GM23338 (cell line): ENCODE measurements at regions not wholly inside any gene's neighbourhood (a gene's known extent, or its start where the extent isn't known, plus 50 kb on each side); places are given as distances from the start of the nearest gene placed in this dataset.

ENCODE experiments used
- CREB1 ChIP-seq: fragments of 250-450 bp; sonication (Bioruptor Pico); IDR thresholded peaks from 2 replicates; pipeline ENCODE4 v1.5.0; 2020; ENCODE audit warnings: low read depth, mild to moderate bottlenecking, moderate library complexity
- CTCF ChIP-seq, 2 experiments: fragments of 200-600 bp in 1 of 2; sonication (generic) in 1 of 2; conservative IDR thresholded peaks; 2 replicates each; pipeline versions ENCODE4 v1.5.1 to v1.6.1; 2016 to 2017; ENCODE audit warnings: antibody characterized with exemption in 2 of 2, low read depth in 2 of 2, mild to moderate bottlenecking in 2 of 2, moderate library complexity in 1 of 2
- EZH2 ChIP-seq: fragments of 200-600 bp; sonication (generic); IDR thresholded peaks from one replicate; pipeline ENCODE4 v1.8.0; 2017; ENCODE audit warnings: antibody characterized with exemption, mild to moderate bottlenecking, low read depth; ENCODE audit not compliant: unreplicated experiment
- EZH2phosphoT487 ChIP-seq: fragments of 200-600 bp; sonication (generic); IDR thresholded peaks from one replicate; pipeline ENCODE4 v1.8.1; 2018; ENCODE audit warnings: antibody characterized with exemption; ENCODE audit not compliant: unreplicated experiment
- JUNB ChIP-seq: IDR thresholded peaks from one replicate; pipeline ENCODE4 v1.6.1; 2016; ENCODE audit warnings: antibody characterized with exemption; ENCODE audit not compliant: unreplicated experiment
- NANOG ChIP-seq: IDR thresholded peaks from 2 replicates; pipeline ENCODE4 v1.6.1; 2016; ENCODE audit warnings: antibody characterized with exemption, borderline replicate concordance
- POLR2AphosphoS5 ChIP-seq: IDR thresholded peaks from 2 replicates; pipeline ENCODE4 v1.6.1; 2016; ENCODE audit warnings: antibody characterized with exemption, low read depth
- STAT1 ChIP-seq: IDR thresholded peaks from one replicate; pipeline ENCODE4 v1.6.1; 2016; ENCODE audit warnings: antibody characterized with exemption; ENCODE audit not compliant: unreplicated experiment
- ZNF114 ChIP-seq: fragments of 250-450 bp; sonication (Bioruptor Pico); IDR thresholded peaks from 2 replicates; pipeline ENCODE4 v1.5.0; 2020; ENCODE audit warnings: mild to moderate bottlenecking, moderate library complexity
- ZNF331 ChIP-seq: fragments of 250-450 bp; sonication (Bioruptor Pico); IDR thresholded peaks from 2 replicates; pipeline ENCODE4 v1.5.0; 2020; ENCODE audit warnings: low read depth, mild to moderate bottlenecking, moderate library complexity
- ZNF462 ChIP-seq: fragments of 250-450 bp; sonication (Bioruptor Pico); IDR thresholded peaks from 2 replicates; pipeline ENCODE4 v1.5.0; 2020; ENCODE audit warnings: mild to moderate bottlenecking, moderate library complexity
- TF ChIP-seq, protein P1 (sequence below): IDR thresholded peaks from one replicate; pipeline ENCODE4 v1.6.1; 2018; ENCODE audit warnings: antibody characterized with exemption; ENCODE audit not compliant: unreplicated experiment
- TF ChIP-seq, protein P2 (sequence below): IDR thresholded peaks from 2 replicates; pipeline ENCODE4 v1.6.1; 2016; ENCODE audit warnings: antibody characterized with exemption

DNA sequence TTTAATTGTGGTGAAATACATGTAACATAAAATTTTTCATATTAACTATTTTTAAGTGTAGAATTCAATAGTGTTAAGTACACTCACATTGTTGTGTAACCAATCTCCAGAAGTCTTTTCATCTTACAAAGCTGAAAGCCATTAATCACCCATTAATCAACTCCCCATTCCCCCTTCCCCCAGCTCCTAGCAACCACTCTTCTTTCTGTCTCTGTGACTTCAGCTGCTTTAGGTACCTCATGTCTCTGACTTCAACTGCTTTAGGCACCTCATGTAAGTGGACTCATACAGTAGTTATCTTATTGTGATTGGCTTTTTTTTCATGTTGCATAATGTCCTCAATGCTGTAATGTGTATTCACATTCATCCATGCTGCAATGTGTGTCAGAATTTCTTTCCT is 150.8 kb upstream of the NTM start:
- TF ChIP-seq CTCF (conservative IDR thresholded peaks at IDR 0.05; ENCODE audit: low read depth in 2 of 2) (no peak), JUNB (no peak), POLR2AphosphoS5 (no peak), EZH2 (no peak), NANOG (no peak), STAT1 (no peak), CREB1 (no peak), EZH2phosphoT487 (no peak), ZNF114 (no peak), ZNF462 (CRISPR knock-in tag) (no peak), ZNF331 (no peak)
- TF ChIP-seq, protein P1, sequence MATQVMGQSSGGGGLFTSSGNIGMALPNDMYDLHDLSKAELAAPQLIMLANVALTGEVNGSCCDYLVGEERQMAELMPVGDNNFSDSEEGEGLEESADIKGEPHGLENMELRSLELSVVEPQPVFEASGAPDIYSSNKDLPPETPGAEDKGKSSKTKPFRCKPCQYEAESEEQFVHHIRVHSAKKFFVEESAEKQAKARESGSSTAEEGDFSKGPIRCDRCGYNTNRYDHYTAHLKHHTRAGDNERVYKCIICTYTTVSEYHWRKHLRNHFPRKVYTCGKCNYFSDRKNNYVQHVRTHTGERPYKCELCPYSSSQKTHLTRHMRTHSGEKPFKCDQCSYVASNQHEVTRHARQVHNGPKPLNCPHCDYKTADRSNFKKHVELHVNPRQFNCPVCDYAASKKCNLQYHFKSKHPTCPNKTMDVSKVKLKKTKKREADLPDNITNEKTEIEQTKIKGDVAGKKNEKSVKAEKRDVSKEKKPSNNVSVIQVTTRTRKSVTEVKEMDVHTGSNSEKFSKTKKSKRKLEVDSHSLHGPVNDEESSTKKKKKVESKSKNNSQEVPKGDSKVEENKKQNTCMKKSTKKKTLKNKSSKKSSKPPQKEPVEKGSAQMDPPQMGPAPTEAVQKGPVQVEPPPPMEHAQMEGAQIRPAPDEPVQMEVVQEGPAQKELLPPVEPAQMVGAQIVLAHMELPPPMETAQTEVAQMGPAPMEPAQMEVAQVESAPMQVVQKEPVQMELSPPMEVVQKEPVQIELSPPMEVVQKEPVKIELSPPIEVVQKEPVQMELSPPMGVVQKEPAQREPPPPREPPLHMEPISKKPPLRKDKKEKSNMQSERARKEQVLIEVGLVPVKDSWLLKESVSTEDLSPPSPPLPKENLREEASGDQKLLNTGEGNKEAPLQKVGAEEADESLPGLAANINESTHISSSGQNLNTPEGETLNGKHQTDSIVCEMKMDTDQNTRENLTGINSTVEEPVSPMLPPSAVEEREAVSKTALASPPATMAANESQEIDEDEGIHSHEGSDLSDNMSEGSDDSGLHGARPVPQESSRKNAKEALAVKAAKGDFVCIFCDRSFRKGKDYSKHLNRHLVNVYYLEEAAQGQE, result no peak
- TF ChIP-seq, protein P2, sequence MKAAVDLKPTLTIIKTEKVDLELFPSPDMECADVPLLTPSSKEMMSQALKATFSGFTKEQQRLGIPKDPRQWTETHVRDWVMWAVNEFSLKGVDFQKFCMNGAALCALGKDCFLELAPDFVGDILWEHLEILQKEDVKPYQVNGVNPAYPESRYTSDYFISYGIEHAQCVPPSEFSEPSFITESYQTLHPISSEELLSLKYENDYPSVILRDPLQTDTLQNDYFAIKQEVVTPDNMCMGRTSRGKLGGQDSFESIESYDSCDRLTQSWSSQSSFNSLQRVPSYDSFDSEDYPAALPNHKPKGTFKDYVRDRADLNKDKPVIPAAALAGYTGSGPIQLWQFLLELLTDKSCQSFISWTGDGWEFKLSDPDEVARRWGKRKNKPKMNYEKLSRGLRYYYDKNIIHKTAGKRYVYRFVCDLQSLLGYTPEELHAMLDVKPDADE, result no peak
